LNCAP (cell line): ENCODE measurements at regions not wholly inside any gene's neighbourhood (a gene's known extent, or its start where the extent isn't known, plus 50 kb on each side); places are given as distances from the start of the nearest gene placed in this dataset.

Experiments
- TF ChIP-seq, protein P1 (sequence below): fragments of 450-650 bp; IDR thresholded peaks from 2 replicates; pipeline ENCODE4 v1.5.1; 2017; ENCODE audit warnings: mild to moderate bottlenecking

DNA sequence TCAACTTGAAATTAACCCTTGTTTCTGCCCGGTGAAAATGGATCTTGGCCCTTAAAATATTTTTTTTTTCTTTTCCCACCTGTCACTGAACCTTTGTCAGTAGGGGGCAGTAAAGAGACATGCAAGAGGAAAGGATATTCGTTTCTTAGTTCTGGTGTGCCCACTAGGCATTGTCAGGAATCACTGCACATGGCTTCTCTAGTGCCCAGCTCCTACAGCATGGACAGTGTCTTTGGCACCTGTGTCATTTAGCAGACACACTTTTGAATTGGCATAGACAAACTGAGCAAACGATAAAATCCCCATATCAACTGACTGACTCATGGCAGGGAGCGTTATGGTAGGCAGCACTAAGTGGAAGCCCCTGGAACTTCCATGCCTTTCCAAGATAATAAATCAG, 1048.1 kb downstream of the BRINP3 start:
- TF ChIP-seq, protein P1, sequence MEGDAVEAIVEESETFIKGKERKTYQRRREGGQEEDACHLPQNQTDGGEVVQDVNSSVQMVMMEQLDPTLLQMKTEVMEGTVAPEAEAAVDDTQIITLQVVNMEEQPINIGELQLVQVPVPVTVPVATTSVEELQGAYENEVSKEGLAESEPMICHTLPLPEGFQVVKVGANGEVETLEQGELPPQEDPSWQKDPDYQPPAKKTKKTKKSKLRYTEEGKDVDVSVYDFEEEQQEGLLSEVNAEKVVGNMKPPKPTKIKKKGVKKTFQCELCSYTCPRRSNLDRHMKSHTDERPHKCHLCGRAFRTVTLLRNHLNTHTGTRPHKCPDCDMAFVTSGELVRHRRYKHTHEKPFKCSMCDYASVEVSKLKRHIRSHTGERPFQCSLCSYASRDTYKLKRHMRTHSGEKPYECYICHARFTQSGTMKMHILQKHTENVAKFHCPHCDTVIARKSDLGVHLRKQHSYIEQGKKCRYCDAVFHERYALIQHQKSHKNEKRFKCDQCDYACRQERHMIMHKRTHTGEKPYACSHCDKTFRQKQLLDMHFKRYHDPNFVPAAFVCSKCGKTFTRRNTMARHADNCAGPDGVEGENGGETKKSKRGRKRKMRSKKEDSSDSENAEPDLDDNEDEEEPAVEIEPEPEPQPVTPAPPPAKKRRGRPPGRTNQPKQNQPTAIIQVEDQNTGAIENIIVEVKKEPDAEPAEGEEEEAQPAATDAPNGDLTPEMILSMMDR: peak; percentile 85

DNA sequence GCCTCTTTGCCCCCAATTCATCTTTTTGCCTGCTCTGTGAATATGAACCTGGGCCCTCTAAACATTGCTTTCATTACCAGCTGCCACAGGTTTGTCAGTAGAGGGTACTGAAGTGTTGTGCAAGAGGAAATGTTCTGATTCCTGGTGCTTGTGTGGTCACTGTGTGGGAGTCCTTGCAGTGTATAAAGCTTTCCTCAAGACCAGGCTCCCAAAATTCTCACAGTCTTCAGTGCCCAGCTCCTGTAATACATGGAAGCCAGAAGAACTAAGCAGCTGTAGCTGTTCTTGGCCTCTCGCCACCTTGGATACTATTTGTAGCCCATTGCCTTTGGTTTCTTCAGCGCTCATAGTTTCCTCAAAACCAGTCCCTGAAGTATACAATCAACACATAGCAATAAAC, 1046.2 kb downstream of the BRINP3 start:
- TF ChIP-seq, protein P1: no peak

DNA sequence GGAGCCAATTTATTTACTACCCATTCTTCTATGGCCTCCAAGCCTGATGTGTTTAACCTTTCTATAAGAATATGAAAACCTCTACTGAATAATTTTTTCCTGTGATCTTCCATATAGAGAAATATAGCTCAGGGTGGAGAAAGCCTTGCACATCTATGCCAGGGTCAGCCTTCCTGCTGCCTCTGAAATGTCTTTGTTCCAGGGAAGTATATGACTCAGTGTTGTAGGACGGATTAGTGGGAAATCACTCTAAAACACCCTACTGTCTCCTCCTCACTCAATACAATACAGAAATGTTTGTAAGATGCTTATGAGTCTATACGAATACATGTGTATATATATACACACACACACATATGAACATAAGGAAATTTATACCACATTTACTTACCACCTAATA, 1044.9 kb downstream of the BRINP3 start:
- TF ChIP-seq, protein P1: no peak

DNA sequence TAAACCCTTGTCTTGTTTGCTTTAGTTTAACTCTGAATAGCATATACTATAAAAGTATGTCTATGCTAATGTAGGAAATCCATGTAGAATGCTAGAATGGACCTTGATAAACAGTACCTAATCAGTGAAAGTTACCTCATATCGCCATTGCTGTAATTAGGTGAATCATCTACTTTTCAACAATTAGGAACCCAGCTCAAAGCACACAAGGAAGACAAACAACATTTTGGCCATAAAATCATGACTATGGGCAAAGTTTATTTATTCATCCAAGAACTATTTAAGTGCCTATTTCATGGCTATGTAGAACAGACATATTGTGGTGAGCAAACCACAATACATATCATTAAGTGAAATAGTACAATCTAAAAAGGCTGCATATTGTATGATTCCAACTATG, 1043.2 kb downstream of the BRINP3 start:
- TF ChIP-seq, protein P1: no peak

DNA sequence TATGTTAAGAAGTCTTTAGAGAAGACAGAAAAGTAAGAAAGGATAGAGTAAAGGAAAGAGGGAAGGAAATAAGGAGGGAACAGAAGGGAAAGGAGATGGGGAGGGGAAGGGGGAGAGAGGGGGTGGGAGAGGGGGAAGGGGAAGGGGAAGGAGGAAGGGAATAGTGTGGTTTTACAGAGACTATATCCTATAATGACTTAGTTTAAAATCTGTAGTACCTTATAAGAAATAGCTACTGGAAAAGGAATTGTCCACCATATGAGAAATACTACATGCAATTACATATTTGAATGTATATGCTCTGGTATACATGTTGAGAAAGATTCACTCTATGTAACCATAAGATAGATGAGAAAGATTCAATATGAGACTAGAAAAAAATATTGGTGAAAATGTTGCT, 1042.3 kb downstream of the BRINP3 start:
- TF ChIP-seq, protein P1: no peak

DNA sequence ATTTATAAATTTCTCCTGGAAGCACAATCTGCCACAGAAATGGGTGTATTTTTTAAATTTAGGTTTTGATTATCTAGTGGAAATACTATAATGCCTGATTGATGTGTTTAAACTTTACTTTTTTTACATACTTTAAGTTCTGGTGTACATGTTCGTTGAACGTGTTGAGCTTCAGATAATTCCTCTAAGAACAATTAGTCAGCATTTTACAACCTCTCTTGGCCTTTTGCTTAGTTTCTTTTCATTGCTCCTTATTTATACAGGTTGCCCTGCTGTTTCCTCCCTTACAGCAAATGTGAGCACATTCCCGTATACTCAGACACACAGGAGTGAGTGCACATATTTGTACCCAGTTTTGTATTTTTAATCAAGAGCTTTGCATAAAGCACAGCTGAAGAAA, 1038.9 kb downstream of the BRINP3 start:
- TF ChIP-seq, protein P1: no peak

DNA sequence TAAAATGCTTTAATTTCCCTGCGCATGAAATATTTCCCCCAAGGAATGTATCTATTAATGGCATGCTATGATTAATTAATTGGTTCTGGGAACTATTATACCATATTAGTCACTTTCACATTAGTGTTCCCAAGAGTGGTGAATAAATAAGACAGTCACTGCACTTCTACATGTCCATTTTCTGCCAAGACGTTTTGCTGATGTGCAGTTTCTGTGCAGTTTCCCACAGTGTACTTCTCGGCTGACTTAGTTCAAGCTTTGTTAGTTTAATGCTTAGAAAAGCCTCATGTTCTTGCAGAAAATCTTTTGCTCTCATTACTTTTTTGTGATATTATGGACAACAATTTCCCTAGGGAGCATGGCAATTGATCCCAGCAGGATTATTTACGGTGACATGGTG, 1014.5 kb downstream of the BRINP3 start:
- TF ChIP-seq, protein P1: no peak

DNA sequence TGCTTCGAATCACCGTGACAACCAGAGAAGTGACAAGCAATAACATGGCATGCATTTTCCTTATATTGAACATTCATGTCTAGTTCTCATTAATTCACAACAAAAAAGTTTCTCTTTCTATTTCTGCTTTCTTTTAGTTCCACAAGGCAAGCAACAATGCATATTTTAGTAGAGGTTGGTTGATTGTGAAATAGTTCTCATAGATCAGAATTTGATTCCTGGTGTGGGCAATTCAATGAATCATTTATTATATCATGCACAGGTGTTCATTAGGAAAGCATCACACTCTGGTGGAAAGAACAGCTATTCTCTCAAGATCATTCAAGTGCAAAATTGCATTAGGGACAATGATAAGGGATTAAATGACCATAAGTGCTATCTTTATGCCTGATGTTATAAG, 980.9 kb downstream of the BRINP3 start:
- TF ChIP-seq, protein P1: no peak
